Neural cell (in vitro differentiated cells): ENCODE measurements at regions not wholly inside any gene's neighbourhood (a gene's known extent, or its start where the extent isn't known, plus 50 kb on each side); places are given as distances from the start of the nearest gene placed in this dataset.

ENCODE experiments used
- H2AFZ ChIP-seq: fragments of 200-600, 300-800 bp; sonication (generic), shearing (Covaris generic); 2 replicates; pipeline ENCODE4 v1.6.0; 2014; ENCODE audit warnings: low read depth, mild to moderate bottlenecking, antibody characterized with exemption, low read length, moderate library complexity
- H3F3A ChIP-seq: fragments of 200-600 bp; shearing (Covaris generic); 2 replicates; pipeline ENCODE4 v1.6.1; 2016; ENCODE audit warnings: mild to moderate bottlenecking, moderate library complexity, mixed read lengths, antibody characterized with exemption, low read length; ENCODE audit not compliant: insufficient read depth, poor library complexity, severe bottlenecking
- H3K27ac ChIP-seq: fragments of 200-600, 300-800 bp; sonication (generic), shearing (Covaris generic); 2 replicates; pipeline ENCODE4 v1.5.1; 2014; ENCODE audit warnings: mild to moderate bottlenecking, low read length, moderate library complexity
- H3K27me3 ChIP-seq: fragments of 300-800, 200-600 bp; sonication (generic), shearing (Covaris generic); 2 replicates; pipeline ENCODE4 v1.6.0; 2014; ENCODE audit warnings: mild to moderate bottlenecking, low read depth, low read length, moderate library complexity; ENCODE audit not compliant: insufficient read depth
- H3K36me3 ChIP-seq: fragments of 300-800, 200-600 bp; sonication (generic), shearing (Covaris generic); 2 replicates; pipeline ENCODE4 v1.5.1; 2014; ENCODE audit warnings: mild to moderate bottlenecking, antibody characterized with exemption, low read length, moderate library complexity; ENCODE audit not compliant: insufficient read depth
- H3K4me2 ChIP-seq: fragments of 300-800, 200-600 bp; sonication (generic), shearing (Covaris generic); 2 replicates; pipeline ENCODE4 v1.6.0; 2014; ENCODE audit warnings: mild to moderate bottlenecking, low read length
- H3K4me3 ChIP-seq: fragments of 300-800, 200-600 bp; sonication (generic), shearing (Covaris generic); 2 replicates; pipeline ENCODE4 v1.5.1; 2014; ENCODE audit warnings: mild to moderate bottlenecking, low read length, moderate library complexity
- H3K79me2 ChIP-seq: fragments of 200-600 bp; shearing (Covaris generic); replicated peaks from 2 replicates; pipeline ENCODE4 v1.6.0; 2014; ENCODE audit warnings: mild to moderate bottlenecking, low read length, moderate library complexity; ENCODE audit not compliant: insufficient read depth
- H3K9ac ChIP-seq: fragments of 300-800, 200-600 bp; sonication (generic), shearing (Covaris generic); 2 replicates; pipeline ENCODE4 v1.6.1; 2016; ENCODE audit warnings: mild to moderate bottlenecking, low read length, mixed read lengths
- H3K9me2 ChIP-seq: fragments of 200-600 bp; shearing (Covaris generic); 2 replicates; pipeline ENCODE4 v1.6.1; 2016; ENCODE audit warnings: mild to moderate bottlenecking, low read length, mixed read lengths; ENCODE audit not compliant: insufficient read depth
- H3K9me3 ChIP-seq: fragments of 200-600, 300-800 bp; sonication (generic), shearing (Covaris generic); 2 replicates; pipeline ENCODE4 v1.6.1; 2016; ENCODE audit warnings: mild to moderate bottlenecking, mixed run types, low read length, moderate library complexity, mixed read lengths
- H4K20me1 ChIP-seq: fragments of 200-600 bp; shearing (Covaris generic); 2 replicates; pipeline ENCODE4 v1.6.1; 2016; ENCODE audit warnings: mild to moderate bottlenecking, mixed run types; ENCODE audit not compliant: insufficient read depth
- CTCF ChIP-seq: fragments of 450-650 bp; IDR thresholded peaks from 2 replicates; pipeline ENCODE4 v1.5.1; 2014; ENCODE audit warnings: antibody characterized with exemption, mild to moderate bottlenecking, moderate library complexity; ENCODE audit not compliant: poor library complexity, severe bottlenecking
- EP300 ChIP-seq: fragments of 450-650 bp; conservative IDR thresholded peaks from 2 replicates; pipeline ENCODE4 v1.6.1; 2014; ENCODE audit warnings: antibody characterized with exemption, mild to moderate bottlenecking, moderate library complexity; ENCODE audit not compliant: poor library complexity, severe bottlenecking
- EZH2 ChIP-seq: fragments of 200-600, 300-800 bp; shearing (Covaris generic), sonication (generic); IDR thresholded peaks from 2 replicates; pipeline ENCODE4 v1.6.1; 2014; ENCODE audit warnings: antibody characterized with exemption, low read length, borderline replicate concordance, mild to moderate bottlenecking; ENCODE audit not compliant: insufficient read depth, poor library complexity, severe bottlenecking
- MXI1 ChIP-seq: fragments of 450-650 bp; conservative IDR thresholded peaks from 2 replicates; pipeline ENCODE4 v1.6.1; 2014; ENCODE audit warnings: antibody characterized with exemption, mild to moderate bottlenecking; ENCODE audit not compliant: poor library complexity, severe bottlenecking
- POLR2AphosphoS5 ChIP-seq: IDR thresholded peaks from 2 replicates; pipeline ENCODE4 v1.6.1; 2012
- RAD21 ChIP-seq: fragments of 450-650 bp; conservative IDR thresholded peaks from 2 replicates; pipeline ENCODE4 v1.6.1; 2014; ENCODE audit warnings: antibody characterized with exemption, mild to moderate bottlenecking, moderate library complexity
- REST ChIP-seq: IDR thresholded peaks from 2 replicates; pipeline ENCODE4 v1.6.1; 2012; ENCODE audit warnings: borderline replicate concordance
- SMC3 ChIP-seq: fragments of 450-650 bp; conservative IDR thresholded peaks from 2 replicates; pipeline ENCODE4 v1.6.1; 2014; ENCODE audit warnings: antibody characterized with exemption, mild to moderate bottlenecking, moderate library complexity; ENCODE audit not compliant: poor library complexity
- TAF1 ChIP-seq: IDR thresholded peaks from 2 replicates; pipeline ENCODE4 v1.6.1; 2012; ENCODE audit warnings: low read depth

- no peaks in the 10 kb centered on the region for H4K20me1 ChIP-seq
- no peak overlapping the region for H3K27ac ChIP-seq
- H3F3A ChIP-seq, result no peaks in the 10 kb centered on the region
- H3K79me2 ChIP-seq, result no peaks in the 10 kb centered on the region
- H2AFZ ChIP-seq, result no peak overlapping the region
- H3K4me3 ChIP-seq, result no peak overlapping the region
- no peaks in the 10 kb centered on the region for H3K36me3 ChIP-seq
- no peak overlapping the region for H3K4me2 ChIP-seq
- no peak overlapping the region for H3K9ac ChIP-seq
- no peaks in the 10 kb centered on the region for H3K9me3 ChIP-seq
- no peaks in the 10 kb centered on the region for H3K27me3 ChIP-seq
- no peak for TF ChIP-seq CTCF
- no peak for TF ChIP-seq RAD21
- TF ChIP-seq MXI1, result no peak
- no peak for TF ChIP-seq EP300
- TF ChIP-seq REST, result no peak
- TF ChIP-seq TAF1, result no peak
- no peak for TF ChIP-seq POLR2AphosphoS5
- TF ChIP-seq SMC3, result no peak
- TF ChIP-seq EZH2, result no peak
- no peaks in the 10 kb centered on the region for H3K9me2 ChIP-seq
These were observed 1520.7 kb upstream of the PCDH7 start for GRCh38 chr4:29199485-29199884.

- no peaks in the 10 kb centered on the region for H4K20me1 ChIP-seq
- H3K9me2 ChIP-seq, result no peaks in the 10 kb centered on the region
- H3K4me2 ChIP-seq, result no peak overlapping the region
- no peaks in the 10 kb centered on the region for H3K9me3 ChIP-seq
- H2AFZ ChIP-seq, result no peak overlapping the region
- no peak overlapping the region for H3K9ac ChIP-seq
- H3K79me2 ChIP-seq, result no peaks in the 10 kb centered on the region
- TF ChIP-seq EZH2, result no peak
- no peak for TF ChIP-seq RAD21
- TF ChIP-seq EP300, result no peak
- TF ChIP-seq TAF1, result no peak
- TF ChIP-seq SMC3, result no peak
- TF ChIP-seq REST, result no peak
- TF ChIP-seq MXI1, result no peak
- TF ChIP-seq POLR2AphosphoS5, result no peak
- no peak for TF ChIP-seq CTCF
- no peaks in the 10 kb centered on the region for H3K36me3 ChIP-seq
- no peaks in the 10 kb centered on the region for H3F3A ChIP-seq
- no peak overlapping the region for H3K27ac ChIP-seq
- H3K4me3 ChIP-seq, result no peak overlapping the region
- no peaks in the 10 kb centered on the region for H3K27me3 ChIP-seq
These were observed 1507.1 kb upstream of the PCDH7 start for GRCh38 chr4:29213020-29213419.
